AG20443 (cell line): ENCODE measurements at regions not wholly inside any gene's neighbourhood (a gene's known extent, or its start where the extent isn't known, plus 50 kb on each side); places are given as distances from the start of the nearest gene placed in this dataset.

Experiments
- DNase-seq: peaks from one replicate; pipeline ENCODE4 v3.0.0; 2012; ENCODE audit warnings: low spot score, mixed read lengths

DNA sequence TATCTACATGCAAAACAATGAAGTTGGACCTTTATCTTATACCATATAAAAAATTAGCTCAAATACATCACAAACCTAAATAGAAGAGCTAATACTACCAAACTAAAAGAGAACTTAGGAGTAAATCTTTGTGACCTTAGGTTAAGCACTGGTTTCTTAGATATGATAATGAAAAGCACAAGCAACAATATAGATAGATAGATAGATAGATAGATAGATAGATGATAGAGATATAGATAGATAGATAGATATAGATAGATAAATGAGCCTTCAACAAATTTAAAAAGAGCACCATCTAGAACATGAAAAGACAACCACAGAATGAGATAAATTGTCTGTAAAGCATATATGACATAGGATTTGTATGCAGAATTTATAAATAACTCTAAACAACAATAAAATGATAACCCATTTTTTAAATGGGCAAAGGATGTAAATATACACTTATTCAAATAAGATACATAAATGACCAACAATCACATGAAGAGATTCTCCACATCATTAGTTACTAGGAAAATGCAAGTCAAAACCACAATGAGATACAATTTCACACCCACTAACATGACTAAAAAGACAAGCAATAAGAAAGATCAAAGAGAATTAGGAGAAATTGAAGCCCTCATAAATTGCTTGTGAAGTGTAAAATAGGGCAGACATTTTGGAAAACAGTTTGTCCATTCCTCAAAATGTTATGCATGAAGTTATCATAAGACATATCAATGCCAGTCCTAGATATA, 293.7 kb downstream of the BTG1 start:
- no peak for DNase-seq

DNA sequence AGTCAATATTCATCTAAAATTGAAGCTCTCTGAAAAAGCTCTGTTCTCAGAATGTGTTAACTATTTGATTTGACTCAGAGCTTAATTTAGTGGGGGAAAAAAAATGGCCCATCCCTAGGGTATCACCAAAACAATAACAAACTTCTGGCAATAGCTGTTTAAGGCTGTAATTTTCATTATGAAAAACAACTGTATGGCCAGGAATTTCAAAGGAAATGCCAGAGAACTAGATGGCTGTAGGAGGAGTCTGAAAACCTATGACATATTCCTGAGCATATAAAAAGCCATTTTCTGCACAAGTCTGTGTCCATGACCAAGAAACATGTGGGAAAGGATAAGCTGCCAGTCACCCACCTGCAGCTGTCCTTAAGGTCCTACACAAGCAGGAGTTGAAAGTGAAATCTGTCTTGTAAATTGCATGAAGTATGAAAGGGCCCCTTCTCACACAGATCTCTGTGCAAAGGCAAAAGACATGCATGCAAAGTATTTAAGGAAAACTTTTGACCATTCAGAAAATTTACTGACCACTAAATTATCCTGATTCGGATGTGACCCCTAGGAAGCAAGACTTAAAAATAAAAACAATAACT, 299.1 kb downstream of the BTG1 start:
- no peak for DNase-seq

DNA sequence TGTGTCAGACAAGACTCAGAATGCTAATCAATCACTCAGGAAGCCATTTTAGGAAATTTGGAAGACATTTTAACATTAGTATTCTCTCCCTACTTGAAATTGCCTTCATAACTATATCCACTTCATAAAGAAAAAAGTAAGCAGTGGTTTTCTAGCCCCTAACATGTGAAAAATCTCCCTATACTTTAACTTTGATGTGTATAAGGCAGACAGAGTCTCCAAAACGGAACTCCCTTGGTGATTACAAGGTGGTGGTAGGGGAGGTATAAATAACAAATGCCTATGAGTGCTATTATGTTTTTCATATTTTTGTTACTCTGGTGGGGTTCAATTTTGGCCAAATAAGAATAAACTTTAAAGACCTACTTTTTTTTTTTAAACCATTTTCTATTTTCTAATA, 300.3 kb downstream of the BTG1 start:
- no peak for DNase-seq

DNA sequence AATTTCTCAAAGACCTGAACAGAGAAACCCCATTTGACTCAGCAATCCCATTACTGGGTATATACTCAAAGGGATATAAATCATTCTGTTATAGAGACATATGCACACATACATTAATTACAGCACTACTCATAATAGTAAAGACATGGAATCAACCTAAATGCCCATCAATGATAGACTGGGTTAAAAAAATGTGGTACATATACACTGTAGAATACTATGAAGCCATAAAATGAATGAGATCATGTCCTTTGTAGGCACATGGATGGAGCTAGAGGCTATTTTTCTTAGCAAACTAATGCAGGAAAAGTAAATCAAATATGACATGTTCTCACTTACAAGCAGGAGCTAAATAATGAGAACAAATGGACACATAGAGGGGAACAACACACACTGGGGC, 303.8 kb downstream of the BTG1 start:
- DNase-seq: no peak

DNA sequence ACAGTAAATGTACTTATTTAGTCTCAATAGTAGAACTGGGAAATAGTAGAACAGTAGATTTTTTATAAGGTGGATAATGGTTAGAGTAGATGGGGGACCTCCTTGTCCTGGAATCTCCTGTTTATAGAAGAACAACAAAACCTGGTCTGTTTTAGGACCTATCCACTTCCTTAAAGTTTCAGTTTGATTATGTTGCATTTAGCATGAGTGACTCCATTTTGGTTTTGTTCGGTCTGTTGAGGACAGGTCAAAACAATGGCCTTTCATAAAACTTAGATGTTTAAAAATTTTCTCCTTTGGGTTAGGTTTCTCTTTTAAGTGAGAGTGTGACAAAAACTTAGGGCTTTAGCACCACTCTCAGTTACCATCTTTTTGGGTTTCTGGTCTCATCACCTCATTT, 308.9 kb downstream of the BTG1 start:
- no peak for DNase-seq

DNA sequence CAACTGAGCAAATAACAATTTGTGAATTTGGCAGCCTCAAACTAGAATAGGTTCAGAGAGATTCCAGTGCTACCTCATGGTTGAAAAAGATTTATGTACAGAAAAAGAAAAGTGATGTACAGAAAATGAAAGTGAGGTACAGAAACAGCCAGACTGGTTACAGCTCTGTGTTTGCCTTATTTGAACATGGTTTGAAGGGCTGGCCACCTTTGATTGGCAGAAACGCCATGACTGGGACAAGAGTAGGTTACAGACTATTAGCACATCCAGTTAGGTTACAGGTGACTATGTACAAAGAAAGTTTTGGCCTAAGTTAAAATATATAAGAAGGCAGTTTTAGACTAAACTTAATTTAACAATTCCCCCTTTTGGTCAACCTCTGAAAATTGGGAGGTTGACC, 309.4 kb downstream of the BTG1 start:
- DNase-seq: no peak

DNA sequence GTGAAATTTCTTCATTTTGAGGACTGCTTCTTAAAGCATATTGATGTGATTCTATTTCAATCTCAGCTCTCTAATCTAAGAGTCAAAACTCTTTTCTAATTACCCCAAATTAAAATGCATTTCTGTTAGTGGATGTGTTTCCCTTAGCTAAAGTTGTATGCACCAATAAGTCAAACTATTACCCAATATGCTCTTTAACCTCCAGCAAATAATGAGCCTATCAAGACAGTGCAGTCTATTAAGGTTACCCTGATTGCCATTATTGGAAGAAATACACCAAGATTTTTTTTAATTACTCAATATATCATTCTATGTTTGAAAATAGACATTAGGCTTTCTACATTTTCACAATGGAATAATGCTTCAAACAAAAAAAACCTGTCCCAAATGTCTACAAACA, 310.0 kb downstream of the BTG1 start:
- DNase-seq: no peak

DNA sequence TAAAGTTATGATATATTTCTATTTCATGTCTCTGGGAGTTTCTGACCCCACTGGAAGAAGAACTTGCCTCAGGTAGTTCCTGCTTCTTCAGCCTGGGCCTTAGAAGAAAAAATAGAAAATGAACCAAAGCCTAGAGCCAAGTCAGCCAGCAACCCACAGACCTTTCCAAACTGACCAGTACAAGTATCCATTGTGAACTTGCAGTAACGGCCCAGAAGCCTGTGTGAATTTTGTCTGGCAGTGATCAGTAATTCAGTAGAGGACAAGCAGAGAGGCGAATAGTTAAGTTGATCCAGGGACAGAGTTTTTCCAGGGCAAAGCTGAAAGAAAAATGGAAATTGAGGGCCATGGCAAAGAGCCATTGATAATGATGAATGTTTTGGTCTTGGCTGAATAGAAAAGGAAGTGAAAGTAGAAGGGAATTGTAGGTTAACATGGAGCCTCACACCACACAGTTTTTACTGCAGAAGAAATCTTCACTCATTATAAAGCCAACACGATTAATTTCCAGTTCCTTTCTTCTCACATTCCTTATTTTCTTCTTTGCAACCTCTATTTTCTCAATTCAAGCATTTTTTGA, 311.8 kb downstream of the BTG1 start:
- DNase-seq: no peak

DNA sequence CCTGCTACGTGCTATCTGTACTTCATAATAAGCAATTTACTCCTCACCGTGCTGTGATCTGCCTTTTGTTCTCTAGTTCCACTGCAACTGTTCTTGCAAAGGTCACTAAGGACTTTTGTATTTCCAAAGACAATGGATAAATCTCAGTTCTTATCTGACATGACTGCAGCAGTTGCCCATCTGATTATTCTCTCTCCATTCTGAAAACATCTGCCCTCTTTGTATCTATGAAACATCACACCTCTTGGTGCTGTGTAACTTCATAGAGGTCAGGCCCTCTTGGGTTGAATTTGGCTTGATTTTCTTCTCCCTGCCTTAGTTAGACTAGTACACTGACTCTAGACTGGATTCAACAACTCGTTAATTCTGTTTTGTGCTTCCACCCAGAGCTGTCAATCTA, 319.6 kb downstream of the BTG1 start:
- DNase-seq: no peak

DNA sequence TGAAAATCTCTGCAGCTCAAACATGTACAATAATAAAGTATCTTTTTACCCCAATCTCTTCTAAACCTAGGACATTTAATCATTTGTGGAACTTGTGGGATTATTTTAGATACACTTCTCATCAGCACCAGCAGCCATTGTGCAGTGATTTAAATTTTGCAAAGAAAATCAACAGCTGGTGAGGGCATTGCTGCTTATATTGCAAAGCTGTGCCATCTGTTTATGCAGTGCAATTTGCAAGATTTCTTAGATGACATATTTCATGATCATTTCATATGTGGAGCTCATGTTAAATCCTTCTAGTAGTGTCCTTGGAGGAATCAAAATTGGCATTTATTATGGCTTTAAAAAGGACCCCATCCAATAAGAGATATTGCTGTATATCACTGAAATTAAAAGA, 320.7 kb downstream of the BTG1 start:
- no peak for DNase-seq

DNA sequence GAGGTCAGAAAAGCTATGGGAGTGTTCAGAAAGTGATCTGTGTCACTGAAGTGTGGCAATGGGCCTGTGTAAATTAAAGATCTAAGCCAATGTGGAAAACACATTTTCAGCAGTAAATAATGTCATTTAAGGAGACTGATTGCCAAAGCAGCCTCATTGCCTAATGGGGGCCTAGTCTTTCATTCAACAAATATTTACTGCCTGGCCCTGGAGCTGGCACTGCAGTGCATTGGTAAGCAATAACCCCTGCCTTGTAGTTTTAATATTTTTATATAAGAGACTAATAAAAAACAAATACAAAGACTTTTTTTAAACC, 326.6 kb downstream of the BTG1 start:
- DNase-seq: no peak

DNA sequence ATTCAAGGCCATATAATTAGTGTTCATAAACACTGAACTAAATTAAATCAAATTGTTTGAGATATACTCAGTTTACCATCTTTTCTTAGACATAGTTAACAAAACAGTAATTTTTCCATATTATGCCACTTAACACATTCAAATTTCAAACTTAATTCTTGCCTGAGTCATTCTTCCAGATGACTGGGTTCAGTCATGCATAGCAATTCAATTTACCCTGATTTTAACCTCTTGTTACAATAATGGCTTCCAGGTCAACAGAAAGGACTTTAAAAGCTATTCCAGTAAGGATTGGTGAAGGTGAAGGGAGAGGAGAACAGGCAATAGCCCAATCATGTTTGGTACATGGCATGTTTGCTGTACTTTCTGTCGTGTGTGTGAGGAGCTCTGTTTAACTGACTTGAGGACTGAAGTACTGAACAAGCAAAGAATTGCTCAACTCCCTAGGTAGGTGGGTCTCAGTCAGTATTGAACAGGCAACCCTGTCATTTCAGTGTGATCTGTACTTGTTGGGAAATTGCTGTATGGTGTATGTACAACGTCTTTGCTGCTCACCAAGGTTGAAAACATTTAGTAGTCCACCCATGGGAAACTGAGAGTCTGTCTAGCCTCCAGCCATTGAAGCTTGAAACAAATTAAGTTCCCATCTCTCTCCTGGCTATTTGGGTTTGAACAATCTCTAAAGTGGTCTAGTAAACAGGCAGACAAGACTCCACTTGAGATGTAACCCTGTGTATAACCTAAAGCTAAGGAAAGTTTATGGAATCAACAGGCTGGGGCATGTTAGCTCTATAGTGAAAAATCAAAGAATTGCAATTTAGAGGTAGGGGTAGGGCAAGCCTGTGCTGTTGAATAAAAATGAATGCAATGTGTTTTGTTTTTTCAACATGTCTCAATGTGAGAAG, 327.2 kb downstream of the BTG1 start:
- no peak for DNase-seq

DNA sequence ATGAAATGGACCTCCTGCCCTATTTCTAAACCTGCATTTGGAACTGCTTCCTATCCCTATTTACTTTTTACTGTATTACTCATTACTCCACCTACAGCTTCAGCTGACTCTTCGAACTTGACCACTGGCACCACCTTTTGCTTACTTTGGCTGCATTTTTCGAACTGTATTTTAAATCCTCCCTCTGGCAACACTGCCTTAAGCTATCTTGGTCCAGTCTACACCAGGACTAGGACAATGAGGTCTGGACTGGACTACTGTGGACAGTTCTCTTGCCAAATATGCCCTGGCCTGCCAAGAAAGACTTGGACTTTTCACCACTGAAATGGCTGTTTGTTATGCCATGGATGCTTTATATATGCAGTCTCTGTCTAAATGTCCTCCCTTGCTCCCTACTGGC, 328.1 kb downstream of the BTG1 start:
- DNase-seq: no peak

DNA sequence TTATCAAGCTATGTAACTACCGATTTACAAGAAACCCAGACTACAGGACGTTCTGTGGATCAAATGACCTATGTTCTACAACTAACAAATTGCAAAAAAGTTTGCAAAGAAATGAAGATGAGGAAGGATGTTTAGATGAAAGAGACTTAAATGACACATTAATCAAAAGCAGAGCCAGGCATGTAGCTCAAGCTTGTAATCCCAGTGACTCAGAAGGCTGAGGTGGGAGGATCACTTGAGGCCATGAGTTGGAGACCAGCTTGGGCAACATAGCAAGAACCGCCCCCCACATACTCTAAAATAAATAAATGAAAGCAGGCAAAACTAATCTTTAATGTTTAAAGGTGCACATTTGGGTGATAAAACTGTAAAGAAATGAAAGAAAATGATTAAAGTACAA, 331.9 kb downstream of the BTG1 start:
- no peak for DNase-seq

DNA sequence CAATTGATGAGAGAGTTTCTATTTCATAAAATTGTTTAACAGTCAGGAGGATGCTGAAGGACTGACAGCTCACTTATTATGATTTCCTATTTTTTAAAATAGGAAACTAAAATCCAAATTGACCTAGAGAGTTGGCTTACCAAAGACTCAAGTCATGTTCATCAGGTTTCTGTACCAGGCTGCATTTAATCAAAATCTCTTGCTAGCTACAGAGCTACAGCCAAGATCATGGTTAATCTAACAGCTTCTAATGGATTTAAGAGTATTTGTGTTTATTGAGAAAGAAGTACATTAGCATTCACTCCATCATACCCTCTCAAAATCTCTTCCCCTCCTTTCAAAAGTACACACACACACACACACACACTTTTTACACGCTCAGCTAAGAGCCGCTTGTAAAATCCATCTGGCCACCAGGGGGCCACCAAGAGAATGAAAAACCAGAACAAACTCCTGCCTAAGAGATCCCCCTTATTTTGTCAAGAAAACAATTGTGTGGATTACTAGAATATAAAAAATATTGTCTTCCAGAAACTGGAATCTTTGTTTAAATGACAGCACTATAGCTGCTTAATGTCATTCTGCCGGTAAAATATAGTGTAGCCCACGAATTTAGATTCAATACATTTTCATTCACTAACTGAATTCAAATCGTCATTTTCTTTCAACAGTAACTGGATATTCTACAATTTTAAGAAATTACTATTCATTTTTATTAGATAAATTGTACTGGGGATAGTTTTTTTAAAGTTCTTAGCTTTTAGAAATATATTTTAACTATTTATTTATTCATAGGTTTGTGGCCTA, 334.0 kb downstream of the BTG1 start:
- peak; percentile 55 for DNase-seq

DNA sequence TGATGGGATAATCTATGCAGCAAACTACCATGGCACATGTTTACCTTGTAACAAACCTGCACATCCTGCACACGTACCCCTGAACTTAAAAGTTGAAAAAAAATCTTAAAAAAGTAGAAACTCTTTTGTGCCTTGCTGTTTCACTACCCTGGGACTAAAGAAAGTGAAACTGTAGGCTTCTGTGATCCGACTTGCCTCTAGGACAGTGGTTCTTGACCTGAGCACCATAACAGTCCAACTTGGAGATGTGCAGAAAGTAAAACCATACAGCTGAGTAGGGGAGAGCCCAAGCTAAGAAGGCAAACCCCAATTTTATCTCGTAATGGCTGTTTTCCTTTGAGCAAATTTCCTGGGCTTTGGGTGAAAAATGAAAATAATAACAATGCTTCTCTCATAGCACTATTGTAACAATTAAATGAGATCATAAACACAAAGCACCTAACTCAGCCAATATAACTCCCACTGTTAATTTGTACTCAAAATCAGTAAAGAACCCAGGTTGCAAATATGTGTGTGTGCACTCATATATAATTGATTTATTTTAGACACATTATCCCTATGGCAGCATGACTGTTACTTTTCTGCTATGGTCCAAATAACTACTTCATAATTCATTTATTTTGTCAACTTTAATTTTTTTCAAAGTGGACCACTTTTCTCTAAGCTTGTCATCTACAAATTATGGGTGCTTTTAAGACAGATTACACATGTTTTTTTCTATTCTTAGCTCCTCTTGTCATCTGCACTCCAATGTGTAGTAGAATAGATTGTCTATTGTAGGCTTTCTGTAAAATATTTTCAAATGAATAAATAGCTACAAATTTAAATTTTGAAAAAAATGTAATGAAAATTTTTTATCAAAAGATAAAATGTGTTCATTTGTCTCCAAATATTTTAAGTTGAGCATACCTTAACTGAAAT, 334.9 kb downstream of the BTG1 start:
- no peak for DNase-seq

DNA sequence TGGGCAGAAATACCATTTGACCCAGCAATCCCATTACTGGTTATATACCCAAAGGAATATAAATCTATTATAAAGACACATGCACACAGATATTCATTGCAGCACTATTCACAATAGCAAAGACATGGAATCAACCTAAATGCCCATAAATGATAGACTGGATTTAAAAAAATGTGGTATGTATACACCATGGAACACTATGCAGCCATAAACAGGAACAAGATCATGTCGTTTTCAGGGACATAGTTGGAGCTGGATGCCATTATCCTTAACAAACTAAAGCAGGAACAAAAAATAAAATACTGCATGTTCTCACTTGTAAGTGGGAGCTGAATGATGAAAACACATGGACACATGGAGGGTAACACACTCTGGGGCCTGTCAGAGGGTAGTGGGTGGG, 335.6 kb downstream of the BTG1 start:
- DNase-seq: no peak

DNA sequence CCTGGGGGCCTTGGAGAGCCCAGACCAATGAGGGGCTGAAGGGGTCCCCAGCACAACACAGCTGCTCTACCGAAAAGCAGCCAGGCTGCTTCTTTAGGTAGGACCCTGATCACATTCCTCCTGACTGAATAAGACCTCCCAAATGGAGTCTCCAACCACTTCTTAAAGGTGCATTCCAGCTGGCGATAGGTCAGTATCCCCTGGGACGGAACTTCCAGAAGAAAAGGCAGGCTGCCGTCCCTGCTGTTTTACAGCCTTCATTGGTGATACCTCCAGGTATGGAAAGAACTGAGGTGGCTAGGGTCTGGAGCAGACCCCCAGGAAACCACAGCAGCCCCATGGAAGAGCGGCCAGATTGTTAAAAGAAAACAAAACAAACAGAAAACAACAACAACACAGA, 340.6 kb downstream of the BTG1 start:
- no peak for DNase-seq

DNA sequence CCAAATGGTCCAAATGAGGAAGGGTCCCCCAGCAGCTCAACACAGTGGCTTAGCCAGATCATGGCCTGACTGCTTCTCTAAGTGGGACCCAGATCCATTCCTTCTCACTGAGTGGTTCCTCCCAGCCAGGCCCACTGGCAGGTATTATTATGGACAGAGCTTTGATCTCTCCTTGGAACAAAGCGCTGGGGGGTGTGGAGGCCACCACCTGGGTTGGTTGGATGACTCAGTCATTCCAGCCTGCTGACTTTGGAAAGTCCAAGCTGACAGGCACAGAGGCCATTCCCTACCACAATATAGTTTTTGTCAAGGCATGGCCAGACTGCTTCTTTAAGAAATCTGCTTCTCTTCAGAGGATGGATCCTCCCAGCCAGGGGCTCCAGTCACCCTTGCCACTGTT, 341.1 kb downstream of the BTG1 start:
- no peak for DNase-seq

DNA sequence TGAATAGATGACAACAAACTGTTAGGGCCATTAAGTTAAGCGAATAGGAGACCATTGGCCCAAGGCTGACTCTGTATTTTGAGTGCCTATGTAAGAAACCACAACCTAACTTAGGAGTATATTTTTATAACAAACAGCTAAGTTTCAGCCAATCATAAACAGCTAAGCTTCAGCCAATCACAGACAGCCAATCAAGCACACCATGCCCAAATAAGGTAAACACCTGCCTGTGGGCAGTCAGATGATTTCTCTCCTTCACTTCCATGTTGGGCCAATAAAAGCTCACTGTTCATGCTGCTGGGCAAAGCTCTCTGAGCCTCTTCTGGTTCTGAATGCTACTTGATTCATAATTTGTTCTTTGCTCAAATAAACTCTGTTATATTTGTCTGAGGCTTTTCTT, 344.6 kb downstream of the BTG1 start:
- no peak for DNase-seq

DNA sequence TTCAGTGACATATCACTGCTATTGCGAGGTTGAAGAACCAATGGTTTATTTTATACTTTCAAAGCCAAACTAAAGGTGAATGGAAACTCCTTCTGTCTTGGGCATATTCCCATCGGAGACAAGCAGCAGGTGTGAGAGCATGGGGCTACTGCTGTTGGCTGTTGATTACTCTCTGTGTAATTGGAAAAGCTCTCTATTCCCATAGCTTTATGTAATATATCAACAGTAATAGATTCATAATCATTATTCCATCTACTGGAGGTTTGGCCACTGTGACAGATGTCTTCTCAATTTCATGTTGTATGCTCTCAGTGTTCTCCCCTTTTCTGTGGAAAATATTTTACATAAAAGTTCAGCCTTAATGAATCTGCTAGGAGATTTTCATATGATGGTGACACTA, 352.0 kb downstream of the BTG1 start:
- DNase-seq: no peak
